ENCODE measurements at regions not wholly inside any gene's neighbourhood (a gene's known extent, or its start where the extent isn't known, plus 50 kb on each side); places are given as distances from the start of the nearest gene placed in this dataset.

DNA sequence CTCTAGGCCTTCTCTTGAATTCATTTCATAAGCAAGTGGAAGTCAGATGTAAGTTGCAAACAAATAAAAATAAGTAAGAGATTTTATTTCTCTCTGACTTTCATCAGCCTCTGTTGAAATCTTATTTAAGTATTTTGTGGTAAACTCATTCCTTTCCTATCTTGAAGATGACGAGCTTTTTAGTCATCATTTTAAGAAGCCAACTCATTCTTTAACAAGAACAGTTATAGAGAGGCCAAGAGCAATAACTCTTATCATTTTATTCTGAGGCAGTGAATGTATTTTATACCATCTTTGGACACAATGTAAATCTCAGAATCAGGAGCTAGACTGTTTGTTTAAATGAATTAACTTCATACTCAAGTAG lies 147.5 kb upstream of the MBNL1 start:
- Histone ChIP-seq H3K79me2 (ENCODE audit: insufficient read depth, low read length) (no peaks in the 10 kb centered on the region), H3K9me3 (ENCODE audit: control insufficient read depth in 1 of 2, insufficient read depth in 1 of 2, low read depth in 1 of 2, low read length in 2 of 2) (no peaks in the 10 kb centered on the region), H2AFZ (ENCODE audit: low read depth, low read length, poor library complexity, severe bottlenecking) (peak overlapping the region; percentile 37), H3K4me1 (ENCODE audit: control insufficient read depth in 1 of 2, insufficient read depth in 2 of 2, low read length in 2 of 2) (peaks cover 0 to 3% of the 10 kb centered on the region in 2 experiments; a peak in 1 of 4 replicates), H3K9ac (ENCODE audit: low read length) (no peak overlapping the region), H3K27me3 (ENCODE audit: insufficient read depth, low read length) (no peaks in the 10 kb centered on the region), H3K36me3 (ENCODE audit: control insufficient read depth in 1 of 2, insufficient read depth in 2 of 2, low read length in 2 of 2) (no peaks in the 10 kb centered on the region), H3K4me2 (ENCODE audit: low read length) (no peak overlapping the region), H3K4me3 (replicated peaks in 1 of 2; ENCODE audit: low read depth in 1 of 2, low read length in 2 of 2) (no peak overlapping the region), H3K27ac (ENCODE audit: low read depth, low read length) (no peak overlapping the region), H3K9me2 (ENCODE audit: insufficient read depth) (no peaks in the 10 kb centered on the region), H4K20me1 (ENCODE audit: insufficient read depth) (no peaks in the 10 kb centered on the region)
- ChIA-PET CTCF (no interaction called here), POLR2A (no interaction called here), RAD21 (ENCODE audit: low non-redundant PET in 1 of 2, low total read pairs in 2 of 2, uncharacterized antibody in 2 of 2, unreplicated experiment in 2 of 2) (no interaction called here)
- ATAC-seq (no peak), DNase-seq (ENCODE audit: low read depth, low spot score) (no peak)
- intact Hi-C loops (cut with micrococcal nuclease): no loop called here
- BruUV-seq (replicated peaks): no TSS peak
- no peak for TF ChIP-seq ZNF274 (IDR thresholded peaks at IDR 0.05; ENCODE audit: low read depth, low read length)
- TF ChIP-seq SP1 (IDR thresholded peaks at IDR 0.05; ENCODE audit: low read depth): 0 out of 2 replicates have a peak, but pooled peaks have one; percentile 7
- TF ChIP-seq FOSL1 (IDR thresholded peaks at IDR 0.05; ENCODE audit: low read depth): peak; percentile 34; the same call in 1 of the 2 replicates

DNA sequence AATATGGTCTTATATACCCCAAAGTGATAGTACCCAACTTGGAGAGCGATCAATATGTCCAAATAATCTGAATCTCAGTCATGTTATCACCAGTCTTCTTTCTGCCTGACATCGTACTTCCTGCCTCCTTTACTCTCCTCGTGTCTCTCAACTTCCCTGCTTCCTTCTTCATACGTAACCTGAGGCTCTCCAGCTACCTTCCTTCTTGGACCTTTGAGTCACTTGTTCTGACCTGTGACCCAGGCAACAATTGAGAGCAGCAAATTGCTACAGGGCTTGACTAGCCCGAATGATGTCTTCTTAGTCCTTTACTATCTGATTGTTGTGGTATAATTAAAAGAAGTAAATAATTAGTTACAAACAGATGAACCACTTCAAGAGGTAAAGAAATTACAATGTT lies 145.9 kb upstream of the MBNL1 start:
- Histone ChIP-seq H3K36me3 (ENCODE audit: control insufficient read depth in 1 of 2, insufficient read depth in 2 of 2, low read length in 2 of 2) (no peaks in the 10 kb centered on the region), H3K4me3 (replicated peaks in 1 of 2; ENCODE audit: low read depth in 1 of 2, low read length in 2 of 2) (no peak overlapping the region), H2AFZ (ENCODE audit: low read depth, low read length, poor library complexity, severe bottlenecking) (peak overlapping the region; percentile 14), H3K27me3 (ENCODE audit: insufficient read depth, low read length) (no peaks in the 10 kb centered on the region), H3K79me2 (ENCODE audit: insufficient read depth, low read length) (no peaks in the 10 kb centered on the region), H3K9me3 (ENCODE audit: control insufficient read depth in 1 of 2, insufficient read depth in 1 of 2, low read depth in 1 of 2, low read length in 2 of 2) (no peaks in the 10 kb centered on the region), H4K20me1 (ENCODE audit: insufficient read depth) (no peaks in the 10 kb centered on the region), H3K4me2 (ENCODE audit: low read length) (no peak overlapping the region), H3K9ac (ENCODE audit: low read length) (no peak overlapping the region), H3K4me1 (ENCODE audit: control insufficient read depth in 1 of 2, insufficient read depth in 2 of 2, low read length in 2 of 2) (peaks cover 0 to 5% of the 10 kb centered on the region in 2 experiments; a peak in 1 of 4 replicates), H3K9me2 (ENCODE audit: insufficient read depth) (no peaks in the 10 kb centered on the region), H3K27ac (ENCODE audit: low read depth, low read length) (no peak overlapping the region)
- RAD21 ChIA-PET (ENCODE audit: low non-redundant PET in 1 of 2, low total read pairs in 2 of 2, uncharacterized antibody in 2 of 2, unreplicated experiment in 2 of 2): no interaction called here
- TF ChIP-seq ZFX (IDR thresholded peaks at IDR 0.05): no peak
- TF ChIP-seq TCF7L2 (IDR thresholded peaks at IDR 0.05; ENCODE audit: borderline replicate concordance, extremely low read depth, insufficient read depth, insufficient read length): no peak
- TF ChIP-seq SIN3A (IDR thresholded peaks at IDR 0.05; ENCODE audit: low read depth): no peak
- no peak for TF ChIP-seq JUND (IDR thresholded peaks at IDR 0.05)
- no peak for TF ChIP-seq POLR2A (IDR thresholded peaks at IDR 0.05; ENCODE audit: borderline replicate concordance, extremely low read depth, insufficient read depth, insufficient read length)
- TF ChIP-seq ZNF274 (IDR thresholded peaks at IDR 0.05; ENCODE audit: low read depth, low read length): no peak
- TF ChIP-seq RAD21 (IDR thresholded peaks at IDR 0.05; ENCODE audit: low read depth): no peak
- no peak for TF ChIP-seq EGR1 (IDR thresholded peaks at IDR 0.05; ENCODE audit: low read depth)
- TF ChIP-seq FOSL1 (IDR thresholded peaks at IDR 0.05; ENCODE audit: low read depth): no peak
- no peak for TF ChIP-seq POLR2AphosphoS5 (IDR thresholded peaks at IDR 0.05; ENCODE audit: low read depth, low read length)
- no peak for TF ChIP-seq YY1 (IDR thresholded peaks at IDR 0.05; ENCODE audit: extremely low read depth, insufficient replicate concordance, low read depth, low read length)
- TF ChIP-seq, protein P1, sequence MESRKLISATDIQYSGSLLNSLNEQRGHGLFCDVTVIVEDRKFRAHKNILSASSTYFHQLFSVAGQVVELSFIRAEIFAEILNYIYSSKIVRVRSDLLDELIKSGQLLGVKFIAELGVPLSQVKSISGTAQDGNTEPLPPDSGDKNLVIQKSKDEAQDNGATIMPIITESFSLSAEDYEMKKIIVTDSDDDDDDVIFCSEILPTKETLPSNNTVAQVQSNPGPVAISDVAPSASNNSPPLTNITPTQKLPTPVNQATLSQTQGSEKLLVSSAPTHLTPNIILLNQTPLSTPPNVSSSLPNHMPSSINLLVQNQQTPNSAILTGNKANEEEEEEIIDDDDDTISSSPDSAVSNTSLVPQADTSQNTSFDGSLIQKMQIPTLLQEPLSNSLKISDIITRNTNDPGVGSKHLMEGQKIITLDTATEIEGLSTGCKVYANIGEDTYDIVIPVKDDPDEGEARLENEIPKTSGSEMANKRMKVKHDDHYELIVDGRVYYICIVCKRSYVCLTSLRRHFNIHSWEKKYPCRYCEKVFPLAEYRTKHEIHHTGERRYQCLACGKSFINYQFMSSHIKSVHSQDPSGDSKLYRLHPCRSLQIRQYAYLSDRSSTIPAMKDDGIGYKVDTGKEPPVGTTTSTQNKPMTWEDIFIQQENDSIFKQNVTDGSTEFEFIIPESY (IDR thresholded peaks at IDR 0.05; ENCODE audit: extremely low read depth, insufficient replicate concordance, low read length): no peak
- no peak for TF ChIP-seq SRF (IDR thresholded peaks at IDR 0.05; ENCODE audit: low read depth)
- no peak for TF ChIP-seq CEBPB (IDR thresholded peaks at IDR 0.05; ENCODE audit: low read depth)
- no peak for TF ChIP-seq ELF1 (IDR thresholded peaks at IDR 0.05; ENCODE audit: borderline replicate concordance, low read depth)
- TF ChIP-seq, protein P2, sequence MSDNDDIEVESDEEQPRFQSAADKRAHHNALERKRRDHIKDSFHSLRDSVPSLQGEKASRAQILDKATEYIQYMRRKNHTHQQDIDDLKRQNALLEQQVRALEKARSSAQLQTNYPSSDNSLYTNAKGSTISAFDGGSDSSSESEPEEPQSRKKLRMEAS (IDR thresholded peaks at IDR 0.05): no peak
- no peak for TF ChIP-seq SP1 (IDR thresholded peaks at IDR 0.05; ENCODE audit: low read depth)
- TF ChIP-seq EZH2 (IDR thresholded peaks at IDR 0.05): no peak
- no TSS peak for BruUV-seq (replicated peaks)
- ATAC-seq (no peak), DNase-seq (ENCODE audit: low read depth, low spot score) (no peak)
- CTCF ChIA-PET: interaction anchor here (1.0 to 1.3 kb wide), 5 partner anchors 8 to 321 kb away, joined by 3 to 6 read pairs (median 3); no protein-coding TSS in a partner anchor
- POLR2A ChIA-PET: no interaction called here
- intact Hi-C loops (cut with micrococcal nuclease): no loop called here

All from HCT116 (cell line).